ENCODE measurements at regions not wholly inside any gene's neighbourhood (a gene's known extent, or its start where the extent isn't known, plus 50 kb on each side); places are given as distances from the start of the nearest gene placed in this dataset.

- no peaks in the 10 kb centered on the region for H3K4me1 Mint-ChIP-seq
- ATAC-seq (ENCODE audit: low read depth) (no peak), DNase-seq (no peak)
- H3K27me3 Mint-ChIP-seq = no peaks in the 10 kb centered on the region
- H3K4me3 Mint-ChIP-seq = no peak overlapping the region
- H3K9me3 Mint-ChIP-seq = no peaks in the 10 kb centered on the region
- ChIA-PET CTCF (no interaction called here), POLR2A (no interaction called here)
- no peaks in the 10 kb centered on the region for H3K36me3 Mint-ChIP-seq (ENCODE audit: low read depth)
- TF ChIP-seq CTCF (IDR thresholded peaks at IDR 0.05) = no peak
- H3K27ac Mint-ChIP-seq = no peak overlapping the region
- intact Hi-C loops (cut with micrococcal nuclease) = no loop called here
Observed at GRCh38 chr12:73902260-73902659, 635.4 kb upstream of the ATXN7L3B start.

DNA sequence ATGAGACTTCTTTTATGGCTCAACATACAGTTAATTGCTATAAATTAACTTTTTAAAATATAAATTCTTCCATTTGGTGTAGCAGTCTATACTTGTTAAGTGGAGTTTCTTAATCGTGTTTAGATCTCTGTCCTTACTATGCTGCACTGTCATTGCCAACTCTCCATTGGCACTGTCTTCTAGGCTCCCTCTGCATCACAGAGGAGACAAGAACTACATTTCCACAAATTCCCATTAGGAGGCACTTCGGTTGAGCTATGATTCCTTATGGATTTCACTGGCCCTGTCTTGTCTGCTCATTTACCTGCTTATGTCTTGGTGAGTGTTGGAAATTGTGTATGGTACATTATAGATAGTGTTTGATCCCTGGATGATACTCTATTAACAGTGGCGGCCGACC lies 630.9 kb upstream of the ATXN7L3B start:
- peaks cover 6% of the 10 kb centered on the region for H3K9me3 Mint-ChIP-seq
- H3K4me1 Mint-ChIP-seq = no peaks in the 10 kb centered on the region
- ChIA-PET POLR2A (no interaction called here), CTCF (no interaction called here)
- no peak for TF ChIP-seq CTCF (IDR thresholded peaks at IDR 0.05)
- no peaks in the 10 kb centered on the region for H3K36me3 Mint-ChIP-seq (ENCODE audit: low read depth)
- no peak overlapping the region for H3K27ac Mint-ChIP-seq
- no peak overlapping the region for H3K4me3 Mint-ChIP-seq
- ATAC-seq (ENCODE audit: low read depth) (no peak), DNase-seq (no peak)
- intact Hi-C loops (cut with micrococcal nuclease) = no loop called here
- no peaks in the 10 kb centered on the region for H3K27me3 Mint-ChIP-seq

DNA sequence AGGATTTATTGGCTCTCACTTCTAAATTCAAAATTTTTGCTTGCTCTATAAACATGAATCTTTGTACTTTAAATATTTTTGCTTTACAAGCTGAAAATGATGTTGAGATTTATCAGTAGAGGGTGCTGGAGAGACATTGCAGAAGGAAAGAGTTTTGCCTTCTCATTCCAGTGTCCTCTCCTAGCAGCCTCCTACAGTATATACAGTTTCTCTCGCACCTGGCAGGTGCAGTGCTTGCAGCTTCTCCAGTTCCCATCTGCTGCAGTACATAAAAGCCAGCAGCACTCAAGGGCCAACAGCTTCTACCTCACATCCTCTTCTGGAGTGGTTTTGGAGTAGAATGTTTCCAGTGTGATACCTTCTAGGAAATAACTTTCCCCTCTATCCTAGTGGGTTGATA lies 601.8 kb upstream of the ATXN7L3B start:
- TF ChIP-seq CTCF (IDR thresholded peaks at IDR 0.05) = no peak
- H3K4me3 Mint-ChIP-seq = no peak overlapping the region
- no peaks in the 10 kb centered on the region for H3K36me3 Mint-ChIP-seq (ENCODE audit: low read depth)
- DNase-seq (no peak), ATAC-seq (ENCODE audit: low read depth) (no peak)
- H3K9me3 Mint-ChIP-seq = no peaks in the 10 kb centered on the region
- no peaks in the 10 kb centered on the region for H3K27me3 Mint-ChIP-seq
- POLR2A ChIA-PET = no interaction called here
- no peaks in the 10 kb centered on the region for H3K4me1 Mint-ChIP-seq
- intact Hi-C loops (cut with micrococcal nuclease) = no loop called here
- H3K27ac Mint-ChIP-seq = no peak overlapping the region
- CTCF ChIA-PET = no interaction called here

GRCh38 chr12:73947326-73948026 lies 590.2 kb upstream of the ATXN7L3B start:
- TF ChIP-seq CTCF (IDR thresholded peaks at IDR 0.05) = no peak
- no peak overlapping the region for H3K4me3 Mint-ChIP-seq
- no peak overlapping the region for H3K27ac Mint-ChIP-seq
- ATAC-seq (ENCODE audit: low read depth) (no peak), DNase-seq (no peak)
- intact Hi-C loops (cut with micrococcal nuclease) = no loop called here
- no peaks in the 10 kb centered on the region for H3K4me1 Mint-ChIP-seq
- no peaks in the 10 kb centered on the region for H3K27me3 Mint-ChIP-seq
- peaks cover 8% of the 10 kb centered on the region for H3K9me3 Mint-ChIP-seq
- ChIA-PET CTCF (no interaction called here), POLR2A (no interaction called here)
- no peaks in the 10 kb centered on the region for H3K36me3 Mint-ChIP-seq (ENCODE audit: low read depth)

GRCh38 chr12:73950507-73950906 lies 587.1 kb upstream of the ATXN7L3B start:
- POLR2A ChIA-PET = no interaction called here
- no peak for ATAC-seq (ENCODE audit: low read depth)
- Mint-ChIP-seq H3K36me3 (ENCODE audit: low read depth) (no peaks in the 10 kb centered on the region), H3K4me1 (no peaks in the 10 kb centered on the region), H3K27me3 (no peaks in the 10 kb centered on the region), H3K4me3 (no peak overlapping the region), H3K9me3 (peaks cover 8% of the 10 kb centered on the region), H3K27ac (no peak overlapping the region)
- CTCF ChIA-PET = no interaction called here
- TF ChIP-seq CTCF (IDR thresholded peaks at IDR 0.05) = no peak
- intact Hi-C loops (cut with micrococcal nuclease) = no loop called here
- DNase-seq = no peak

All from activated B cell treated with CpG ODN at 0.5 μM for 24 hours (primary cell).